Epithelial cell of esophagus (primary cell): ENCODE measurements at regions not wholly inside any gene's neighbourhood (a gene's known extent, or its start where the extent isn't known, plus 50 kb on each side); places are given as distances from the start of the nearest gene placed in this dataset.

Experiments
- DNase-seq: peaks from one replicate; pipeline ENCODE4 v3.0.0; 2010; ENCODE audit warnings: low read depth
- H3K4me3 ChIP-seq: 2 replicates; pipeline ENCODE4 v1.5.1; 2011; ENCODE audit warnings: mild to moderate bottlenecking, low read length, control low read depth
- CTCF ChIP-seq: IDR thresholded peaks from 2 replicates; pipeline ENCODE4 v1.5.1; 2011; ENCODE audit warnings: low read depth, mild to moderate bottlenecking, low read length, control low read depth, inconsistent platforms; ENCODE audit not compliant: insufficient read depth; ENCODE audit errors: missing control alignments

GRCh38 chr4:14176613-14177012, 549.1 kb upstream of the BOD1L1 start:
- DNase-seq, result no peak
- no peak overlapping the region for H3K4me3 ChIP-seq
- no peak for TF ChIP-seq CTCF

DNA sequence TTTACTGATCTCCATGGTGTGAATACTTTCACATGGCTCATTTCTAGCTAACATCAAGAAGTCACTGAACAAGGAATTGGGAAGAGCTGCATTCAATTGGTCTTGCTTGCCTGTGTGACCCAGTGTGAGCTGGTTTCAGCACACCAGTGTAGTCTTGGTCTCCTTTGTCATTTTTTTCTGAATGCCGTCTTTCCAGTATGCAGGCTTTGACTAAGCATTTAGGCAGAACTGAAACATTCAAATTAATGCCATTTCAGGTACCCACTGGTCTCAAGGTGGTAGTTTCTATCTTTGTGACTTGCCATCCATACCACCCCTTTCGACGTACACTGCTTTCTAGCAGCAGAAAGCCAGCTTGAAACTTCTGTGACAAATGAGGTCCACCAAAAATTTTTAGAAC, 550.5 kb upstream of the BOD1L1 start:
- no peak for TF ChIP-seq CTCF
- H3K4me3 ChIP-seq, result no peak overlapping the region
- no peak for DNase-seq

DNA sequence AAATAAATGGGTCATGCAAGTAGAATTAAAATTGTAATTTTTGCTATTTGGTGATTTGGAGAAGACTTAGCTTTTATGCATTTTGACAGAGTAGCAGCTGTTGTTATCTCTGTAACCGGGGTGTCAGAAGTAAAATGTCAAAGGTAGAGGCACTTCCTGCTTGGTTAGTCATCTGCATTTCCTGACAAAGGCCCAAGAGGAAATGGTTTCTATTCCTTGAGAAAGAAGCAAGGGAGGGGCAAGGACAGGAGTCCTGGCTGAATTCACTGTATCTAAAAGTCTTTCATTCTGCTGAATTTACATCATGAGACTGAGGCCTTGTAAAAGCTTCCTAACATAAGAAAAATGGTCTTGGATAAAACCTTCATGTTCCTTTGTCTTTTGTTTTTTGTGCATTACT, 550.9 kb upstream of the BOD1L1 start:
- DNase-seq, result peak; percentile 68
- no peak for TF ChIP-seq CTCF

GRCh38 chr4:14180166-14180565, 552.6 kb upstream of the BOD1L1 start:
- TF ChIP-seq CTCF, result no peak
- DNase-seq, result no peak
- H3K4me3 ChIP-seq, result no peak overlapping the region

More for the DNA sequence above, 550.9 kb upstream of the BOD1L1 start:
- no peak overlapping the region for H3K4me3 ChIP-seq

GRCh38 chr4:14180983-14181601, 553.6 kb upstream of the BOD1L1 start:
- DNase-seq, result peak; percentile 13
- no peak for TF ChIP-seq CTCF
- no peak overlapping the region for H3K4me3 ChIP-seq

DNA sequence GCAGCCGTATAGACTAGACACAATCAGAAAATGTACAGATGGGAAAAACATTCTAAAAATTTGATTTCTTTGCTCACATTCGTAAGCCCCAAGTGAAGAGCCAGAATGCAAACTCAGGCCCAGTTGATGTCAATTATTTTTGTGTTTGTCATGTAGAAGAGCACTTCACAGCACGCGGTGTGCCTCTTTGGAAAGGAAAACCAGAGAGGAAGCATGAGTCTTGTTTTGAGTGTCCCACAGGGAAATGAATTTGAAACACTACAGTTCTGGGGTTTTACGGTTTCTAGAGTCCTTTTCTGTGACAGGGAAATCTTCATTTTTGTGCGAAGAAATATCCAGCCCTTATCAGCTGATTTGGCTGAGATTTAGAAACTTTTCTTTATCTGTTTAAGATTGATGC, 554.6 kb upstream of the BOD1L1 start:
- no peak overlapping the region for H3K4me3 ChIP-seq
- no peak for DNase-seq

More for the DNA sequence above, 554.6 kb upstream of the BOD1L1 start:
- no peak for TF ChIP-seq CTCF
